Stomach (tissue), 8 donors: ENCODE measurements at regions not wholly inside any gene's neighbourhood (a gene's known extent, or its start where the extent isn't known, plus 50 kb on each side); places are given as distances from the start of the nearest gene placed in this dataset.

Source experiments
- DNase-seq, 2 donors: peaks; one replicate each; pipeline versions ENCODE4 v3.0.0 to v3.0.0-alpha.2; 2013 to 2019
- H3K27ac ChIP-seq, 5 donors: fragments of 200-600 bp in 4 of 5; sonication (generic) in 4 of 5; one replicate each; pipeline ENCODE4 v1.5.1; 2013 to 2019; ENCODE audit warnings: mild to moderate bottlenecking in 1 of 5, moderate library complexity in 1 of 5
- H3K27me3 ChIP-seq, 3 donors: fragments of 200-600 bp; sonication (generic); one replicate each; pipeline ENCODE4 v1.5.1; 2017 to 2019; ENCODE audit warnings: mixed run types in 1 of 3
- H3K36me3 ChIP-seq, 4 donors: fragments of 200-600 bp; sonication (generic); 1 replicate in 3 of 4; 2 replicates in 1 of 4; pipeline ENCODE4 v1.5.1; 2016 to 2019
- H3K4me1 ChIP-seq, 4 donors: fragments of 200-600 bp; sonication (generic); one replicate each; pipeline ENCODE4 v1.5.1; 2016 to 2019
- H3K4me3 ChIP-seq, 4 donors: fragments of 200-600 bp; sonication (generic) in 3 of 4; one replicate each; pipeline ENCODE4 v1.5.1; 2016 to 2019; ENCODE audit warnings: mild to moderate bottlenecking in 1 of 4
- H3K9me3 ChIP-seq, 4 donors: fragments of 200-600 bp; sonication (generic); one replicate each; pipeline ENCODE4 v1.5.1; 2016 to 2019
- CTCF ChIP-seq, 7 experiments: fragments of 450-650 bp in 4 of 7; fragments of 200-600 bp in 3 of 7; sonication (generic) in 3 of 7; IDR thresholded peaks; one replicate each; pipeline ENCODE4 v1.5.1; 2016 to 2019; ENCODE audit warnings: antibody characterized with exemption in 7 of 7, control low read depth in 2 of 7, mild to moderate bottlenecking in 1 of 7
- EP300 ChIP-seq: sonication (generic); formaldehyde crosslinking; IDR thresholded peaks from one replicate; pipeline ENCODE4 v1.6.1; 2017; ENCODE audit warnings: antibody characterized with exemption
- POLR2A ChIP-seq, 4 donors: fragments of 450-650 bp; IDR thresholded peaks; one replicate each; pipeline ENCODE4 v1.6.1; 2016; ENCODE audit warnings: antibody characterized with exemption in 4 of 4, control low read depth in 2 of 4, mild to moderate bottlenecking in 1 of 4, moderate library complexity in 1 of 4
- POLR2AphosphoS5 ChIP-seq, 3 donors: sonication (generic); formaldehyde crosslinking; IDR thresholded peaks; one replicate each; pipeline ENCODE4 v1.6.1; 2016; ENCODE audit warnings: antibody characterized with exemption in 3 of 3
- WGBS, 5 donors: extraction: QIAGEN DNeasy Blood & Tissue Kit in 3 of 5; methylation state at CpG; one replicate each; pipeline versions ENCODE4 v1.1.5 to v1.1.7; 2013 to 2018; 5-methylcytosine and 5-hydroxymethylcytosine counted together
- intact Hi-C: fragments of 100-400 bp; cut with DNase I; formaldehyde crosslinking; loops from one replicate; pipeline ENCODE4 v1.15.1; 2023; ENCODE audit warnings: low total_unique reads
- donor health status: healthy with polysubstance abuse.
- donor health status: Bipolar disorder and iron deficiency.
- donor health status: healthy.

- TF ChIP-seq EP300 = no peak
- no peak for TF ChIP-seq CTCF (IDR thresholded peaks at IDR 0.05)
- no peak for TF ChIP-seq POLR2A (IDR thresholded peaks at IDR 0.05)
- no peak for TF ChIP-seq POLR2AphosphoS5 (IDR thresholded peaks at IDR 0.05)
- no peak overlapping the region for H3K27ac ChIP-seq
- peak in 1 of 2 donors; percentile 17 for DNase-seq
- no peaks in the 10 kb centered on the region for H3K36me3 ChIP-seq
- H3K4me3 ChIP-seq = no peak overlapping the region
- intact Hi-C loops = no loop called here
- no peaks in the 10 kb centered on the region for H3K4me1 ChIP-seq
- H3K9me3 ChIP-seq = no peaks in the 10 kb centered on the region
- H3K27me3 ChIP-seq = no peaks in the 10 kb centered on the region
- 78 to 90% (median 85%) methylated on average over 1 of the region's 1 CpG for WGBS, 5 donors
These were observed 197.5 kb upstream of the COL3A1 start for GRCh38 chr2:188776634-188777033.

GRCh38 chr2:188784269-188784762, 189.9 kb upstream of the COL3A1 start:
- Histone ChIP-seq H3K36me3 (no peaks in the 10 kb centered on the region), H3K4me1 (peaks cover 0 to 26% (median 9%) of the 10 kb centered on the region in 4 donors), H3K9me3 (no peaks in the 10 kb centered on the region), H3K27ac (no peak overlapping the region), H3K4me3 (no peak overlapping the region), H3K27me3 (no peaks in the 10 kb centered on the region)
- intact Hi-C loops = no loop called here
- no peak for DNase-seq
- TF ChIP-seq POLR2AphosphoS5 (IDR thresholded peaks at IDR 0.05) = no peak
- TF ChIP-seq POLR2A (IDR thresholded peaks at IDR 0.05) = no peak
- no peak for TF ChIP-seq CTCF (IDR thresholded peaks at IDR 0.05)
- no peak for TF ChIP-seq EP300
- 76 to 89% (median 83%) methylated on average over 1 of the region's 1 CpG for WGBS, 5 donors

GRCh38 chr2:188785061-188785460, 189.1 kb upstream of the COL3A1 start:
- WGBS, 5 donors = 72 to 94% (median 84%) methylated on average over 2 of the region's 2 CpGs

GRCh38 chr2:188785490-188785889, 188.7 kb upstream of the COL3A1 start:
- peak in 1 of 2 donors; percentile 63 for DNase-seq
- Histone ChIP-seq H3K27me3 (no peaks in the 10 kb centered on the region), H3K4me1 (peaks cover 0 to 26% (median 9%) of the 10 kb centered on the region in 4 donors), H3K36me3 (no peaks in the 10 kb centered on the region), H3K9me3 (no peaks in the 10 kb centered on the region), H3K27ac (peak overlapping the region in 4 of 5 donors; percentile 66 to 84 (median 78)), H3K4me3 (no peak overlapping the region)
- intact Hi-C loops = no loop called here
- peak in 1 of 3 donors; percentile 33 for TF ChIP-seq POLR2AphosphoS5 (IDR thresholded peaks at IDR 0.05)
- no peak for TF ChIP-seq EP300
- 79 to 89% (median 86%) methylated on average over 6 of the region's 6 CpGs for WGBS, 5 donors

More at GRCh38 chr2:188785061-188785460, 189.1 kb upstream of the COL3A1 start:
- H3K9me3 ChIP-seq = no peaks in the 10 kb centered on the region
- no peaks in the 10 kb centered on the region for H3K27me3 ChIP-seq
- H3K4me1 ChIP-seq = peaks cover 0 to 26% (median 9%) of the 10 kb centered on the region in 4 donors
- no peaks in the 10 kb centered on the region for H3K36me3 ChIP-seq
- intact Hi-C loops = no loop called here
- TF ChIP-seq POLR2A (IDR thresholded peaks at IDR 0.05) = no peak
- no peak for TF ChIP-seq POLR2AphosphoS5 (IDR thresholded peaks at IDR 0.05)
- no peak for TF ChIP-seq EP300
- no peak for TF ChIP-seq CTCF (IDR thresholded peaks at IDR 0.05)
- no peak overlapping the region for H3K4me3 ChIP-seq
- DNase-seq = no peak
- H3K27ac ChIP-seq = peak overlapping the region in 4 of 5 donors; percentile 66 to 84 (median 78)

GRCh38 chr2:188786368-188786841, 187.8 kb upstream of the COL3A1 start:
- peaks cover 0 to 26% (median 9%) of the 10 kb centered on the region in 4 donors for H3K4me1 ChIP-seq
- H3K4me3 ChIP-seq = peak overlapping the region in 1 of 4 donors; percentile 7
- DNase-seq = peak in 1 of 2 donors; percentile 60
- TF ChIP-seq POLR2A (IDR thresholded peaks at IDR 0.05) (no peak), POLR2AphosphoS5 (IDR thresholded peaks at IDR 0.05) (peak in 1 of 3 donors; percentile 40)
- peak overlapping the region in 4 of 5 donors; percentile 66 to 84 (median 78) for H3K27ac ChIP-seq
- H3K27me3 ChIP-seq = no peaks in the 10 kb centered on the region
- intact Hi-C loops = no loop called here
- H3K9me3 ChIP-seq = no peaks in the 10 kb centered on the region
- no peaks in the 10 kb centered on the region for H3K36me3 ChIP-seq
- 32 to 53% (median 36%) methylated on average over 3 of the region's 3 CpGs for WGBS, 5 donors
